ENCODE measurements at regions not wholly inside any gene's neighbourhood (a gene's known extent, or its start where the extent isn't known, plus 50 kb on each side); places are given as distances from the start of the nearest gene placed in this dataset.
"Not testable (repeated sequence)": the region's sequence is repeated elsewhere in the genome, so short reads cannot be mapped to it uniquely, and the experiment has no call there.

- no peak for DNase-seq
Observed at GRCh38 chrX:43423876-43424275, 232.2 kb upstream of the MAOA start.

DNA sequence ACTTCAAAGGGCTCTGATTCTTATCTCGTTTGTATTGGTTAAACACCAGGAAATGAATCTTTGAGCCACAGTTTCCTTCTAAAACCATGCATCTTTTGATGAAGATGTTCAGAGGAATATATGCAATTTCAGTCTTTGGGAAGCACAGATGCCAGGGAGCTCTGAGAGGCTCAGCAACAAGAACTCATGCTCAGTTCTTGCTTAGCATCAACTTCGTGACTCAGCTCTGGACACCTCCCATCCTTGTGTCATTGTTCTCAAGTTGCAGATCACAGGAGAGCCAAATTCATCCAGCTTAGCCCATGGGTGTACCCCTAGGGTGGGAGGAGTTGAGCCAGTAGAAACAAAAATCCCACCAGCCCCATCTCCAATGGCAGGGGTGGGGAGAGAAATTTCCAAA is 219.6 kb upstream of the MAOA start:
- no peak for DNase-seq

GRCh38 chrX:43446752-43447151 is 209.3 kb upstream of the MAOA start:
- DNase-seq, result no peak

- no peak for DNase-seq
Observed at GRCh38 chrX:43448688-43449087, 207.4 kb upstream of the MAOA start.

DNA sequence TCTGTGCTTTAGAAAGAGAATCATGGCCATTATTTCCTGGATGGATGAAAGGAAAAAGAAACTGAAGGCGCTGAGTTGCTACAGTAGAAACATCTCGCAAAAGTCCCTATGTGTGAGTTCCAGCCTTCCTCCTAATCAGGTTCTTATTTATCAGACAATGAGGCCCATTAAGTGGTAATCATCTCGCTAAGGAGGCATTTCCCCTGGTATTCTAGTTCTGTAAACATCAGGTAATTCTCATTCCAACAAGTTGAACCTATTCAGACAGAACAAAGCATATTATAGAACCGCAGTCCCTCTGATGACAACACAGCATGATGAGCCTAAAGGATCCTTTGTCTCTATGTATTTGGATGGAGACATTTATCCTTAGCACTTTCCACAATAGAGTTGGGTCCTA is 205.7 kb upstream of the MAOA start:
- DNase-seq, result no peak

- DNase-seq, result not testable (repeated sequence)
Observed at GRCh38 chrX:43451976-43452686, 204.0 kb upstream of the MAOA start.

- DNase-seq, result no peak
Observed at GRCh38 chrX:43456063-43456462, 200.0 kb upstream of the MAOA start.

- no peak for DNase-seq
Observed at GRCh38 chrX:43456906-43457305, 199.2 kb upstream of the MAOA start.

- no peak for DNase-seq
Observed at GRCh38 chrX:43467608-43468234, 188.4 kb upstream of the MAOA start.

GRCh38 chrX:43469391-43470054 is 186.6 kb upstream of the MAOA start:
- no peak for DNase-seq

GRCh38 chrX:43474321-43474720 is 181.8 kb upstream of the MAOA start:
- DNase-seq, result no peak

DNA sequence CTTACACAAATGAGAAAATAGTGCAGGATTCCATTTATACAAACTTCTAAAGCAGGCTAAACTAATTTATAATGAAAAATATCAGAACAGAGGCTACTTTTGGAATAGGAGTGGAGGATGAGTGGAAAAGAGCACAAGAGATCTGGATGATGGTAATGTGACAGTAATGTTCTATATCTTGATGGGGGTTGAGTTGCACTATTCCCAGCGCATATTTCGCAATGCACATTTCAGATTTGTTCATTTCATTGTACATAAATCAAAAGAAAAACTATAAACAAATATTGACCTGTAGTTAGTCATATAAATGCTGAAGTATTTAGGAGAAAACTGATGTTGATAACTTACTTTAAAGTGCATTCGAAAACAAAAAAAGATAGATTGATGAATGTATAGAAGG is 177.0 kb upstream of the MAOA start:
- no peak for DNase-seq

DNA sequence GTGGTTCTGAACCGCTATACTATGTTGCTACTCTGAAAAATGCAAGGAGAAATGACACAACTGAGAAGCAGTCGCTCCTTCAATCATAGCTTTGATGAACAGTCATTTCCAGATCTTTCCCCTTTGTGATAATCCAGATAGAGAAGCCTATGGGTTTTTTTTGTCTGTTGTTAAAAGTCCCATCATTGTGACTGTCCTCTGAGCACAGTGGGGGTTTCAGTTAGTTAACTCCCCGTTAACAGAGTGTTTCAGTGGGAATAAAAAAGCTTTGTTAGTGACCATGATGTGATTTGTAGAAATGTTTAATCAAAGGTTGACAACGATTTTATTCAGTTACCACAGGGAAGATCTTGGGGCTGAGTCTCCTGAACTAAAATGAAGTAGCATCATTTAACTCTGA is 176.2 kb upstream of the MAOA start:
- no peak for DNase-seq

GRCh38 chrX:43481576-43481975 is 174.5 kb upstream of the MAOA start:
- no peak for DNase-seq

GRCh38 chrX:43493756-43494155 is 162.3 kb upstream of the MAOA start:
- no peak for DNase-seq

GRCh38 chrX:43500246-43500645 is 155.9 kb upstream of the MAOA start:
- no peak for DNase-seq

GRCh38 chrX:43500996-43501694 is 155.0 kb upstream of the MAOA start:
- no peak for DNase-seq

- DNase-seq, result no peak
Observed at GRCh38 chrX:43504394-43504793, 151.7 kb upstream of the MAOA start.

DNA sequence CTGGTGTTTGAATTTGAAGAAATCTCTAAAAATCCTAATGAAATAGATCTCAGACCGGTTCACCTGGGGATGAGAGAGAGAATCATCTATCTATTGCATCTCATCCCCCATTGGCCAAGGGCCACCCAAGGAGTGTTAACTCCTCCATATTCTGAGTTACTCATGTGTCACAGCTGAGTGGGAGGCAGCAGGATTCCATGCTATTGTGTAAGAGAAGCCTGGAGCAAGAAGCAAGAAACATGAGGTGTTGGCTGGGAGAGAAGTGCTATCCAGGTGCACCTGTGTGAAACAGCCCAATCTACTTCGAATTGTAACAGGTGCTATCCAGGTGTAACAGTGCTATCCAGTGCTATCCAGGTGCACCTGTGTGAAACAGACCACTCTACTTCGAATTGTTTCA is 150.3 kb upstream of the MAOA start:
- no peak for DNase-seq

GRCh38 chrX:43508694-43509093 is 147.4 kb upstream of the MAOA start:
- no peak for DNase-seq

DNA sequence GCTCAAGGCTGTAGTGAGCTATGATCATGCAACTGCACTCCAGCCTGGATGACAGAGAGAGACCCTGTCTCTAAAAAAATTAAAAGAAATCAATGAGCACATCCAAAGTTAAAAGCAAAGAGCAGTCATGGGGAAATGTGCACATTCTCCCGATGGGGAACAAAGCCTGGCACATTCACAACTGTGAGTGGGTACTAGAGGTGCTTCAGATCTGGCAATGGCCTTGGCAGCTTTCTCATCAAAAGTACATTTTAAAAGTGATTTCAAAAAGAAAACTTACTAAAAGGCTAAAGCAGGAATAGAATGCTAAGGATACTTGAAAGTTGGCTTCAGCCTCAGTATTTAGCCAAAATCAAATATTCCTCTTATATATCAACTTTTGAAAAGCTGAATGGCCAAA is 145.9 kb upstream of the MAOA start:
- no peak for DNase-seq

GRCh38 chrX:43513085-43513484 is 143.0 kb upstream of the MAOA start:
- DNase-seq, result no peak

DNA sequence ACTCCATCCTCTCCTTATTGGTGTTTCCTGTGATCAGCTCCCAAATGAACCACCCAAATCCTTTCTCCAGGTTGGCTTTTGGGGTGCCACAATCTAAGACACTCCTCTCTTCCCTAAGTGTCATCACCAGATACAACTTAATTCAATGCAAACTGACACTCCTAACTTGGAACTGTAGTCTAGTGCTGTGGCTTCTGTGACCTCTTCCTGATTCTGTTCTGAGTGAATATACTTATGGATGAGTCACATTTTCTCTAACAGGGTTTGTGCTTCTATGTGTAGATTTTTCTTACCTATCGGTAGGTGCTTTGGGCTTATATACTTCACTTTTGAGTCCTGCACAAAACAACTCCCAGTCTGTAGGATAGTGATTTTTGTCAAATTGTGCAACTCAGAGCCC is 141.3 kb upstream of the MAOA start:
- no peak for DNase-seq

- DNase-seq, result no peak
Observed at GRCh38 chrX:43522582-43522981, 133.5 kb upstream of the MAOA start.

All from activated CD8-positive, alpha-beta memory T cell treated with anti-CD3 and anti-CD28 coated beads, Interleukin-2, amount 50 U/mL, for 4 hours (primary cell).